GM19463 (cell line): ENCODE measurements at regions not wholly inside any gene's neighbourhood (a gene's known extent, or its start where the extent isn't known, plus 50 kb on each side); places are given as distances from the start of the nearest gene placed in this dataset.

ENCODE experiments used
- ATAC-seq: cut with Tn5 transposase; IDR thresholded peaks from one replicate; pipeline ENCODE4 v1.9.1; 2021; ENCODE audit warnings: mild to moderate bottlenecking, moderate library complexity; ENCODE audit not compliant: unreplicated experiment

GRCh38 chr1:189351960-189352359, 1125.7 kb downstream of the BRINP3 start:
- no peak for ATAC-seq

DNA sequence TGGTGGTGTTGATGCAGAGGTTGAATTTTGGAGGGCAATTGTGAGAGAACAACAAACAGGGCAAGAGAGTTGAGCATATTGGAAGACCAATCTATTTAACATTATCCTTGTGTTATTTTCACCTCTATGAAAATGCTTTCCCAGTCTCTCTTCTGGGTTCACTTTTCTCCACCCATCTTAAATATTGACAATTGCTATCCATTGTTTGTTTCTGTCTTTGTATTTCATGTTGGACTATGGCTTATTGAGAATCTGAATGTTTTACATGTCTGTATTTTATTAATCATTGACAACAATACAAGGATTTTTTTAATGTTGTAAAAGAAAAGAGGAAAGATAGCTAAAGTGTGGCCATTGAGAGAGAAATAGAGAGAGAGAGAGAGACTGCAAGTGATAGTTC, 1121.5 kb downstream of the BRINP3 start:
- ATAC-seq: no peak

- ATAC-seq: no peak
These were observed 1120.3 kb downstream of the BRINP3 start for GRCh38 chr1:189357317-189357716.

- no peak for ATAC-seq
These were observed 1108.1 kb downstream of the BRINP3 start for GRCh38 chr1:189369612-189370011.

- ATAC-seq: no peak
These were observed 1102.8 kb downstream of the BRINP3 start for GRCh38 chr1:189374816-189375215.

GRCh38 chr1:189405419-189405818, 1072.2 kb downstream of the BRINP3 start:
- no peak for ATAC-seq

DNA sequence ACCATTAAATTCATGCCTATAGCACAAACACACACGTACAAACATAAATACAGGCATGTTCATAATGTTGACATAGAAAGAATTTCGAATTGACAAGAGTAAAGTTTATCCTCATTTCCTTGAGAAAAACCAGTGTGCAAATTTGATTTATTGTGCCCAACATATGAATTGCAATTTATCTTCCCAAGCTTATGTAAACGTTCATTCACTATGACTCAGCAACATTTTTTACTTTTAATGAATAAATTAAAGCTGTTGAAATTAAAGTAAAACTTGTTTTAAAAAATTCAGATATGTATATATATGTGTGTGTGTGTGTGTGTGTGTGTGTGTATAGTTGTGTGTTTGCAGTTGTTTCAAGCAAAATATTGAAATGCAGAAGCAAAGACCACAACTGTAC, 1067.9 kb downstream of the BRINP3 start:
- ATAC-seq: no peak

- ATAC-seq: no peak
These were observed 1052.8 kb downstream of the BRINP3 start for GRCh38 chr1:189424746-189425331.

DNA sequence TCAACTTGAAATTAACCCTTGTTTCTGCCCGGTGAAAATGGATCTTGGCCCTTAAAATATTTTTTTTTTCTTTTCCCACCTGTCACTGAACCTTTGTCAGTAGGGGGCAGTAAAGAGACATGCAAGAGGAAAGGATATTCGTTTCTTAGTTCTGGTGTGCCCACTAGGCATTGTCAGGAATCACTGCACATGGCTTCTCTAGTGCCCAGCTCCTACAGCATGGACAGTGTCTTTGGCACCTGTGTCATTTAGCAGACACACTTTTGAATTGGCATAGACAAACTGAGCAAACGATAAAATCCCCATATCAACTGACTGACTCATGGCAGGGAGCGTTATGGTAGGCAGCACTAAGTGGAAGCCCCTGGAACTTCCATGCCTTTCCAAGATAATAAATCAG, 1048.1 kb downstream of the BRINP3 start:
- no peak for ATAC-seq

GRCh38 chr1:189431447-189431846, 1046.2 kb downstream of the BRINP3 start:
- ATAC-seq: no peak

DNA sequence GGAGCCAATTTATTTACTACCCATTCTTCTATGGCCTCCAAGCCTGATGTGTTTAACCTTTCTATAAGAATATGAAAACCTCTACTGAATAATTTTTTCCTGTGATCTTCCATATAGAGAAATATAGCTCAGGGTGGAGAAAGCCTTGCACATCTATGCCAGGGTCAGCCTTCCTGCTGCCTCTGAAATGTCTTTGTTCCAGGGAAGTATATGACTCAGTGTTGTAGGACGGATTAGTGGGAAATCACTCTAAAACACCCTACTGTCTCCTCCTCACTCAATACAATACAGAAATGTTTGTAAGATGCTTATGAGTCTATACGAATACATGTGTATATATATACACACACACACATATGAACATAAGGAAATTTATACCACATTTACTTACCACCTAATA, 1044.9 kb downstream of the BRINP3 start:
- ATAC-seq: no peak

GRCh38 chr1:189434461-189434860, 1043.2 kb downstream of the BRINP3 start:
- no peak for ATAC-seq

GRCh38 chr1:189435398-189435797, 1042.3 kb downstream of the BRINP3 start:
- ATAC-seq: no peak

GRCh38 chr1:189438808-189439207, 1038.9 kb downstream of the BRINP3 start:
- ATAC-seq: no peak

GRCh38 chr1:189463166-189463565, 1014.5 kb downstream of the BRINP3 start:
- ATAC-seq: no peak

DNA sequence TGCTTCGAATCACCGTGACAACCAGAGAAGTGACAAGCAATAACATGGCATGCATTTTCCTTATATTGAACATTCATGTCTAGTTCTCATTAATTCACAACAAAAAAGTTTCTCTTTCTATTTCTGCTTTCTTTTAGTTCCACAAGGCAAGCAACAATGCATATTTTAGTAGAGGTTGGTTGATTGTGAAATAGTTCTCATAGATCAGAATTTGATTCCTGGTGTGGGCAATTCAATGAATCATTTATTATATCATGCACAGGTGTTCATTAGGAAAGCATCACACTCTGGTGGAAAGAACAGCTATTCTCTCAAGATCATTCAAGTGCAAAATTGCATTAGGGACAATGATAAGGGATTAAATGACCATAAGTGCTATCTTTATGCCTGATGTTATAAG, 980.9 kb downstream of the BRINP3 start:
- no peak for ATAC-seq

DNA sequence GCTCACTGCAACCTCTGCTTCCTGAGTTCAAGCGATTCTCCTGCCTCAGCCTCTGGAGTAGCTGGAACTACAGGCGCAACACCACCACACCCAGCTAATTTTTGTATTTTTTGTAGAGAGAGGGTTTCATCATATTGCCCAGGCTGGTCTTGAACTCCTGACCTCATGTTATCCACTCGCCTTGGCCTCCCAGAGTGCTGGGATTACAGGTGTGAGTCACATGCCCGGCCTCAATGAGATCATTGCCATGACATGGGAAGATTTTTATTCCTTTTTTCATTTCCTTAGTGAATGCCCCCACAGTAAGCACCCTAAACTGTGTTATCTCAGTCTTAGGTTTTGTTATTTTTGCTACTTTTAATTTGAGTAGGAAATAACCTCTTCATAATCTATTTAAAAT, 977.9 kb downstream of the BRINP3 start:
- ATAC-seq: no peak

DNA sequence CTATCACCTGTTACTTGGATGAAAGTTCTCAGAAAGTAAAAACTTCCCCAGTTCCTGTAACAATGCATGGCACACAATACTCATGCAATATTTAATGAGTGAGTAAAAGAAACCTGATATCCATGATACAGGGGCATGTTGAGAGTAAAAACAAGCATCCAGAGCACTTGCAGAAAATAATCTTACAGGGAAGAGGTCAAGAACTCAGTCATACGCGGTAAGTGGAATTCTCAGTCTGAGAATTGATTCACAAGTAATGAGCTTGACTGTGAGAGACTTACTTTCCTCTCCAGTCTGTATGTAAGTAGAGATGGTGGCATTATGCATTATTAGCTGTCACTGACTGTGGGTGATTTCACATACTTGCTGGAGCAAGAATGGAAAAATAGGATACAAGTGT, 976.9 kb downstream of the BRINP3 start:
- no peak for ATAC-seq

- no peak for ATAC-seq
These were observed 966.8 kb downstream of the BRINP3 start for GRCh38 chr1:189510827-189511226.

- no peak for ATAC-seq
These were observed 964.6 kb downstream of the BRINP3 start for GRCh38 chr1:189513091-189513490.

DNA sequence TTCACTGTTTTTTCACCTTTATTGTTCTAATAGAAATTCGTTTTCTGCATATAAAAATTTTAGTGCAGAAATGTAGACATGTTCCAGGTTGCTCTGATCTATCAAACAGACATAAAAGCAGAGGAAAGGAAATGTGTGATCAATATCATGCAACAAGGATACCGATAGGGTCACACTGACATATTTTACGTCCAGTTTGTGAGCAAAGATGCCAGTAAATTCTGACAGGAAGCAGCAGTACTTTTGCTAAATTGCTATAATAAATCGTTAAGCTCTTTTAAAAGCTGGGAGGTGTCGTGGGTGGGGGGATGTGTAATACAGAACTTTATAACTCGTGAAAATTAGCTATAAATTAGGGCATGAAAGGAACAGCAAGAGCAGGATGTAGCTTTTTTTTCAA, 955.2 kb downstream of the BRINP3 start:
- no peak for ATAC-seq

- no peak for ATAC-seq
These were observed 953.2 kb downstream of the BRINP3 start for GRCh38 chr1:189524501-189524900.

DNA sequence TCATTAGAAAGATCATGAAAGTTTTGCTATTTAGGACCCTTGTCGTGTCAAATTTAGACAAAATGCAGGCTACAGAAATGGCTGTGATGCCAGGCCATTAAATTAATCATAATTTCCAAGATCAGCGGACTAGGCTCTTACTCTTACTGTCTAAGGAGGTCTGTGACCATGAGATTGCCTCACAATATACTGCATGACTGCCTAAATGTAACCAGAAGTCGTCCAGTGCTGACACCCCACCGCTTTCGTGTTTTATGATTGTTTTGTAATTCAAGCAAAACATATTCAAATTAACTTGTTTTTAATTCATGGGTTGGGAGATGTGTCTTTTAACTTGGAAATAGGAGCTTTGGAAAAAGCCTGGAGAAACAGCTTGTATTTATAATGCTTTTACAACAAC, 947.5 kb downstream of the BRINP3 start:
- no peak for ATAC-seq

GRCh38 chr1:189538271-189538670, 939.4 kb downstream of the BRINP3 start:
- no peak for ATAC-seq
